Hematopoietic multipotent progenitor cell treated with erythropoietin and hydrocortisone succinate and interleukin-3 and kit ligand, for 8 days (in vitro differentiated cells): ENCODE measurements at regions not wholly inside any gene's neighbourhood (a gene's known extent, or its start where the extent isn't known, plus 50 kb on each side); places are given as distances from the start of the nearest gene placed in this dataset.
"Not testable (repeated sequence)": the region's sequence is repeated elsewhere in the genome, so short reads cannot be mapped to it uniquely, and the experiment has no call there.

Experiments
- DNase-seq: peaks from one replicate; pipeline ENCODE4 v3.0.0-alpha.2; 2015

DNA sequence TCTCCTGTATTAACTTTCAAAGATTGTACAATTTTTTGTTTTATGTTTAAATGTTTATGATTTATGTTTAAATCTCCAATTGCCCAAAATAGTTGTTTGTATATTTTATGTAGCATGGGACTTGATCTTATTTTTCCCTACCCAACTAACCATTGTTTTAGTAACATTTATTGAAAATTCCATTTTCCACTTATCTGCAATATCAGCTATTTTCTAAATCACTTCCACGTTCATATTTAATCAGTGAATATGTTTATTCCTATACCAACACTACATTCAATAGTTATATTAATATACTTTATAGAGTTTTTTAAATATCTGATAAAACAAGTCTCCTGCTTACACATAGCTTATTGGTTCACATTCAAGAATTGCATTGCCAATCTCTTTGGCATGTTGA lies 532.2 kb downstream of the CHSY3 start:
- no peak for DNase-seq

DNA sequence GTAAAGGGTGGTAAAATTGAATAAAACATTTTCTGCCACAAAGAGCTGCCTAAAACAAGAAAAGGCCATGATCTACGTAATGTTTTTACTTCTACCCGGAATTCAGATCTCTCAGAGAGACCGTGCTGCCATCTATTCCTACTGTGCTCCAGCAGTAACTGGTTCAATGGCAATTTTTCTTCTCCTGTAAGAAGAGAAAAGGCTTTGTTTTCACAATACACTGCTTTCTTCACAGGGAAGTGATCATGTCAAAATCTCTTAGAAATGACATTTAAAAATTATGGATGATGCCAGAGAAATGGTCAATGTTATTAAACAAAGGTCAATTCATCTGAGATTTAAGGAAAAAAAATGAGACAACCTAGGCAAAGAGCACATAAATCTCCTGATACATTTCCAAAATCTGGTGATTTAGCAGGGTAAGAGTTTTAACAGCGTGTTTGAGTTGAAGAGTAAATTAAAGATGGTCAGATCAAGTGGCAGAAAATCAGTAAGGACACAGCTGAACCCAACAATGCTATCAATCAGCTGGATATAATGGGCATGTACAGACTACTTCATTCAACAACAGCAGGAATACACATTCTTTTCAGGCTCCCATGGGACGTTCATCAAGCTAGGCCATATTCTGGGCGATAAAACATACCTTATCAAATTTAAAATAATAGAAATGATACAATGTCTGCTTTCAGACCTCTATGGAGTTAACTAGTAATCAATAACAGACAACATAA lies 523.1 kb downstream of the CHSY3 start:
- DNase-seq: no peak

DNA sequence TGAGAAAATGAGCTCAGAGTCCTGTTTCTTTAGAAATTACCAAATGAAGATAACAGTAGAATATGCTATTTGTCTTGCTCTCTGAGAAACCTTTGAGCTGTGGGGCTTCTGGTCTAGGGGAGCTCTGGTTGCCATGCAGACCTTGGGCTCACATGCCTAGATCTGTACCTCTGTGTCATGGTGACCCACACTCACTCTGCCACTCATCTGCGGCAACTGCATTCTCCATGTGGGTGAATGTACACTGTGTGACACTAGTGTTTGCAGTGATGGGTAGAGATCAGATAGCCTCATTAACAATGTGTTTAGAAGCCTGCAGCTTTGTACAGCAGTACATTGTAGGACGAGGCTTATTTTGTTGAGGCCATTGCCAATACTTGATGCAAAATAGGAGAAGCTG lies 521.2 kb downstream of the CHSY3 start:
- no peak for DNase-seq

DNA sequence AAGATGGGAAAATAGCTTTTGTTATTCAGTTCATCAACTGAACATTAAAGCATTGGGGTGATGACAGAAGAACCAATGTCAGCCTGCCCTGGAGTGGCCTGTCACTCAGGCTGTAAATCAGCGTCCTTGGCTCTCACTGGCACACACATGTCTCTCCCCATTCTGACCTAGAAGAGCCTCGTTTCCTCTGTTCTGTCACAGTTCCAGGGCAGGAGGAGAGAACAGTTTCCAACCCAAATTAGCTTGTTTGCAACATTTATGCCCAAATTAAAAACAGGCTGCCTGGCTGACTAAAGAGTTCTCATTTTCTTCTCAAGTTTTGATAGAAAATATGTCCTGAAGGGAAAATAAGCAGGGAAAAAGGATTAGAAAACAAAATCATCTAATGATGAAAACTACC lies 520.1 kb downstream of the CHSY3 start:
- no peak for DNase-seq

DNA sequence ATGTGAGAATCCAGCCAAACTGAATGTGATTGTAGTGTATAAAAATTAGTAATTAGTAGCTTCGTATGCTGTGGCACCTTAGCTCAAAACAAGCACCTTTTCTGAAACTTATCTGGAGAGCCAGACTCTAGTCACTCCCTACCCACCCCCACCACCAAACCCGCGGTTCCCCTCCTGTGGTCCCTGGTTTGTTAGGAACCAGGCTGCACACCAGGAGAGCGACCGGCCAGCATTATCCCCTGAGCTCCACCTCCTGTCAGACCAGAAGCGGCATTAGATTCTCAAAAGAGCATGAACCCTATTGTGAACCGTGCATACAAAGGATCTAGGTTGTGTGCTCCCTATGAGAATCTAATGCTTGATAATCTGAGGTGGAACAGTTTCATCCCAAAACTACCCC lies 498.6 kb downstream of the CHSY3 start:
- no peak for DNase-seq

DNA sequence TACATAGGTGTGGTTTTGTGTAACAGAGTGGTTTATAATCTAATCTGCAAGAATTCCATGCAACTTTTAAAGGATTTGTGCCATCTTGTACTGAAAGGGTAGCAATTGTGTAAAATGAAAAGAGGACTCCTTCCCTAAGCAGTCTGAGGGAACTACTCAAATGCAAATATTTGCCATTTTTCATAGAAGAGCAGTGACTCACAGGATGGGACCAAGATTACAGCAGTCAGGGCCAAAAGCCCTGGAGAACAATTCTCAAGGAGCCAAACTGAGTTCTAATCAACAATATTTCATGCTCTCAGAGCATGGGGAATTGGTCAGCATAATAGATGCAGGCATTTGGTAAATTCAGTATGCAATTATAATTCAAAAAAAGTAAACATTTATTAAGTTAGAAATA lies 495.8 kb downstream of the CHSY3 start:
- DNase-seq: no peak

DNA sequence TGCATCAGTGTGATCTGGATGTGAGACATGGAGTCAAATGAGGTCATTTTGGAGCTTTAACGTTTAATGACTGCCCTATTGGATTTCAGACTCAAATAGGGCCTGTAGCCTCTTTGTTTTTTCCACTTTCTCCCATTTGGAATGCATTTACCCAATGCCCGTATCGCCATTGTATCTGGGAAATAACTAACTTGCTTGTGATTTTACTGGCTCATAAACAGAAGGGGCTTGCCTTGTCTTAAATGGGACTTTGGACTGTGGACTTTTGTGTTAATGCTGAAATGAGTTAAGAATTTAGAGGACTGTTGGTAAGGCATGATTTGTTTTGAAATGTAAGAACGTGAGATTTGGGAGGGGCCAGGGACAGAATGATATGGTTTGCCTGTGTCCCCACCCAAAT lies 494.6 kb downstream of the CHSY3 start:
- DNase-seq: no peak

DNA sequence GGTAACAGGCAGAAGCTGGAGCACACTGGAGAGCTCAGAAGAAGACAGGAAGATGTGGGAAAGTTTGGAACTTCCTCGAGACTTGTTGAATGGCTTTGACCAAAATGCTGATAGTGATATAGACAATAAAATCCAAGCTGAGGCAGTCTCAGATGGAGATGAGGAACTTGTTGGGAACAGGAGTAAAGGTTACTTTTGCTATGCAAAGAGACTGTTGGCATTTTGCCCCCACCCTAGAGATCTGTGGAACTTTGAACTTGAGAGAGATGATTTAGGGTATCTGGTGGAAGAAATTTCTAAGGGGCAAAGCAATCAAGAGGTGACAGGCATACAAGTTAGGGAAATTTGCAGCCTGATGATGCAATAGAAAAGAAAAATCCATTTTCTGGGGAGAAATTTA lies 493.5 kb downstream of the CHSY3 start:
- DNase-seq: not testable (repeated sequence)

DNA sequence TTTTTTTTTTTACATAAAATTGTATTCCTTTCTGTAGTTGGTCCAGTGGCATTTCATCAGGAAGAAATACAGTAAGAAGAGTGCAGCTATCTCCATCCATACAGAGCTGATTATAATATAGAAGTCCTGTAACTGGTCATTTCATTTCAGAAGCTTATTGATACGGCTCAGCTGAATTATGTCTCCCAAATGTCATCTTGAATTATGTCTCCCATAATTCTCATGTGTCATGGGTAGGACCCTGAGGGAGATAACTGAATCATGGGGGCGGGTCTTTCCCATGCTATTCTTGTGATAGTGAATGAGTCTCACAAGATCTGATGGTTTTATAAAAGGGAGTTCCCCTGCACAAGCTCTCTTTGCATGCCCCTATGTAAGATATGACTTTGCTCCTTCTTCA lies 492.9 kb downstream of the CHSY3 start:
- DNase-seq: no peak

DNA sequence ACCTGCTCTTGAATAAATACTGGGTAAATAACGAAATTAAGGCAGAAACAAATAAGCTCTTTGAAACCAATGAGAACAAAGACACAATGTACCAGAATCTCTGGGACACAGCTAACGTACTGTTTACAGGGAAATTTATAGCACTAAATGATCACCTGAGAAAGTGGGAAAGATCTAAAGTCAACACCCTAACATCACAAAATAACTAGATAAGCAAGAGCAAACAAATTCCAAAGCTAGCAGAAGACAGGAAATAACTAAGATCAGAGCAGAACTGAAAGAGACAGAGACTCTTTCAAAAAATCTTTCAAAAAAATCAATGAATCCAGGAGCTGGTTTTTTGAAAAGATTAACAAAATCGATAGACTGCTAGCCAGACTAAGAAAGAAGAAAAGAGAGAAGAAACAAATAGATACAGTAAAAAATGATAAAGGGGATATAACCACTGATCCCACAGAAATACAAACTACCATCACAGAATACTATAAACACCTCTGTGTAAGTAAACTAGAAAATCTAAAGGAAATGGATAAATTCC lies 487.5 kb downstream of the CHSY3 start:
- not testable (repeated sequence) for DNase-seq

DNA sequence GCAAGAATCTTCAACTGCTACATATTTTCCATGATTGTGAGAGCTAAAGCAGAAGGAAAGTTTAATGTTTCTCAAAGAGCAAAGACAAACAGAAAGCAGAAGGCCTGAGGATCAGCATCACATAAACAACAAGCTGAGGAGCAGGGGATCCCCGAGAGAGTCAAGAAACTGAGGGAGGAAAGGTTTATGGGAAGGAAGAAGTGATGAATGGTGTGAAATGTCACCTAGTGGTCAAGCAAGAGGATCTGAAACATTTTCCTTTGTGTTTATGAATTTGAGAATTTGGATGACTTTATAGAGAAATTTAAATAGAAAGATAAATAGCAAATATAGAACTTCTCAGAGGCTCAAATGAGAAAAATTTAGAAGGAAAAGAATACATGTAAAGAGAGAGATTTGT lies 481.9 kb downstream of the CHSY3 start:
- no peak for DNase-seq

DNA sequence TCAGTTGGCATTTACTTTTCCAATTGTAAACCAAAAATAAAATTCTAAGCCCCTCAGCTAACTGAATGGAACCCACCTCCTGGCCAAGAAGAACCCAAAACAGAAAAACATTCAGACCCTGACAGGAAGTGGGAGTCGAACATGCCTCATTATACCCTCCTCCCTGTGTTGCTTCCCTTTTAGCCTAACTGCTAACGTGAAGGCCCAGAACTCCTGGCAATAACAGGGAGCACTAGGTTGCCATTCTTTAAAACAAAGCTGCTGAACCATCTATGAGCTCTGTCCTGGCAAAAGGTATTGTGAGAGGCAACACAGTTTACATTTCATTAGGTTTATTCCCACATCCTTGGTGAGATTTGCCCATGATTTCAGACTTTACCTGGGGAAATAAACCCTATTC lies 481.4 kb downstream of the CHSY3 start:
- DNase-seq: no peak

DNA sequence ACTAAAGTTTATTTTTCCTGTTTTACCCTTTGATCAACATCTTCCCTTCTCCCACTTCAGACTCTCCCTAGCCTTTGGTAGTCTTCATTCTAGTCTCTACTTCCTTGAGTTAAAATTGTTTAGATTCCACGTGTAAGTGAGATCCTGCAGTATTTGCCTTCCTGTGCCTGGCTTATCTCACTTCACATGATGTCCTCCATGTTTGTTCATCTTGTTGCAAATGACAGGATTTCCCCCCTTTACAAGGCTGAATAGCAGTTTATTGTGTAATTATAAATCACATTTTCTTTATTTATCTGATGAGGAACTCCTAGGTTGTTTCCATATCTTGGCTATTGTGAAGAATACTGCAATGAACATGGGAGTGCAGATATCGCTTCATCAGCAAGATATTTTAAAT lies 461.7 kb downstream of the CHSY3 start:
- no peak for DNase-seq

DNA sequence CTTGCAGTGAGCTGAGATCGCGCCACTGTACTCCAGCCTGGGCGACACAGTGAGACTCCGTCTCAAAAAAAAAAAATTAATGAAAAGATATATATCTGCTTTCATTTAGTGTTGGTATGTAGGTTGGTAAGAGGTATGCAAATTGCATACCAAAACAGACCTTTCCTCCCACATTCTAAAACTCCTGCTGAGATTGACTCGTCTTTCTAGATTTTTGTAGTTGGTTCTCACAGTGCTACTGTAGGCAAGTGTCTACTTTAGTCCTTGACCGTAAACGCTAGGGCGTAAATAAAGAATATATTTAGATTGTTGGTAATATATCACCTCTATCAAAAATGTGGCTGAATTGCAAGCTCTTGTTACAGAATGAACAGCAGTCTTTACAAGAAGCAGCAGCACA lies 445.9 kb downstream of the CHSY3 start:
- DNase-seq: no peak

DNA sequence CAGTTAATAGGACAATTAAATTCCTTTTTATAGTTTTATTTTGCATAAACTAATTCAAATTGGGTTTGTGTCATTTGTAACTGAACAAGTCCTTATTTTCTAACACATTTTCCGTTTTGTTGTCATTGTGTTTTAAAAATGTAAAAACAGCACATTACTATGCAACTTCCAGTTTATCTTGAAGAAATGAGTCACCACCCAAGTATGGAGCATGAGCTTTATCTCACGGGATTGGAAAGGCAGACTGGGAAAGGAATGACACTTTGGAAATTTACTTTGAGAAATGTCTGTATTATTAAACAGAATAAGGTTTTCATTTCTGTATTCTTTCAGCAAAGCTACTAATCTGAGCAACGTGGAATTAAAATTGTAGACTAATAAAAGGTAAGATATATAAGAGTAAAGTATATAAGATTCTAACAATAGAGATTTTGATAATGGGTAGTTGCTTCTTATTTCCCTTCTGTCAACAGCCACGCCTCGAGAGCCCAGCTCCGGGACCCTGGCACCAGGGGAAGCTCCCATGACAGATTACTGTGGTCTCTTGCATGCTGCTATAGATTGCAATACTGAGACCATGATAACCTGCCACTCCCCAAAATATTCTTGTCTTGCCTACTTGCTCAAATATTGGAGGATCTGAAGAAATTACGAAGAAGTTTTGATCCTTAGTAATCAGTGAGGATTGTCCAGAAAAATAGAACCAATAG lies 433.1 kb downstream of the CHSY3 start:
- DNase-seq: no peak

DNA sequence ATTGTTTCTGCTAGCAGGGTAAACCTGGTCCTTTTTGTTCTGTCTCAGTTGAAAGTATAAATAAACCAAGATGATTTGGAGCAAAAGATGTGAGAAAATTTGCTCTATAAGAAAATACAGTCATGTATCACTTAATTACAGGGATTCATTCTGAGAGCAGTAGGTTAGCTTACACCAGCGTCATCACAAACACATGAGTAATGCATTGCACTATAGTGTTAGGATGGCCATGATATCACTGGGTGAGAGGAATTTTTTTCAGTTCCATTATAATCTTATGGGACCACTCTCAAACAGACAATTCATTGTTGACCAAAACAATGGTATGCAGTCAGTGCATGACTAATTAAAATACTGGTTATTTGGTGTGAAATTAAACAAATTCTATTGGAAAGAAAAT lies 430.9 kb downstream of the CHSY3 start:
- DNase-seq: no peak

DNA sequence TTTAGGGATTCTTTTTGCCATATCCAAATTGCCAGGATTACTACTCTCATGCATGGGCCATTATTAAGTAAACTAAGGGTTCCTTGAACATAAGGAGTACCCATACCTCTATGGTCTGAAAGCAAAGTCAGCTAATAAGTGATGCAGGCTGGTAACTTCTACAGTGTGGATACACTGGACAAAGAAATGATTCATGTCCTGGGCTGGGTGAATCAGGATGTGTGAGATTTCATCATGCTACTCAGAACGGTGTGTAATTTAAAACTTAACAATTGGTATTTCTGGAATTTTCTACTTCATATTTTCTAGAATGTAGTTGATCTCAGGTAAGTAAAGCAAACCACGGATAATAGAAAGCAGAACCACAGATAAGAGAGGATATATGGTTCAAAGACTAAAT lies 428.8 kb downstream of the CHSY3 start:
- DNase-seq: no peak

DNA sequence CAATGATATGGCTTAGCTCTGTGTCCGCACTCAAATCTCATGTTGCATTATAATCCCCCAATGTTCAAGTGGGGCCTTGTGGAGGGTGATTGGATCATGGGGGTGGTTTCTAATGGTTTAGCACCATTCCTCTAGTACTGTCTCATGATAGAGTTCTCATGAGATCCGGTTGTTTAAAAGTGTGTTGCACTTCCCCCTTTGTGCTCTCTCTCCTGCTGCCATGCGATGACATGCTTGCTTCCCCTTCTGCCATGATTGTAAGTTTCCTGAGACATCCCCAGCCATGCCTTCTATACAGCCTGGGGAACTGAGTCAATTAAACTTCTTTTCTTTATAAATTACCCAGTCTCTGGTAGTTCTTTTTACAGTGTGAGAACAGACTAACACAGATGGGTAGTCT lies 427.1 kb downstream of the CHSY3 start:
- DNase-seq: no peak

DNA sequence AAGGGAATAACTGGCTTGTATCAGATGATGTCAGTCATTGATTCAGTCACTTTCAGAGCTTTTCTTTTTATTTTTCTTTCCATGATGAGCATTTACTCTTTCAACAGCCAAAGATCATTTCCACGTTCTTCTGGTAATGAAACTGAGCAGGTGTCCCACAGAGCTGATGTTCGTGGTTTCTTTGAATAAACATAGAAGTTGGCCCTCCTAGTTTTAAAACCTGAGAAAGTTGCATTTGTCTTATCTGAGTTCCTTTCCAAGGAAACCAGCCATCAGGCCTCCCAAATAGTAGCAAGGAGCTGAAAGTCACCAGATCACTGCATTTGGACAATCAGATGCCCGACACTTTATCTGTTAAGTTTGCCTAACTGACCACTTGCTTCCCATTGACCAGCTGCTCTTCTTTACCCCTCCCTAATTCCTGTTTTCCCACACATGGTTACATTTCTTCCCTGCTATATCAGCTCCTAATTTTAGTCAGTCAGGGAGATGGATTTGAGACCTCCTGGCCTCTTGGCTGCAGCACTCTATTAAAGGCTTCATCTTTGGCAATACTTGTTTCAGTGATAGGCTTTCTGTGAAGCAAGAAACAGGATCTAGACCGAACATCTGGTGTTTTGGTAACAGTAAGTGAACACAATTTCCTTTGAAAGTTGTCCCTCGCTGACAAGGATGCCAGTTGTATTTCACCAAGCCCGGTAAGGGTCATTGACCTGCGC lies 420.8 kb downstream of the CHSY3 start:
- DNase-seq: no peak

DNA sequence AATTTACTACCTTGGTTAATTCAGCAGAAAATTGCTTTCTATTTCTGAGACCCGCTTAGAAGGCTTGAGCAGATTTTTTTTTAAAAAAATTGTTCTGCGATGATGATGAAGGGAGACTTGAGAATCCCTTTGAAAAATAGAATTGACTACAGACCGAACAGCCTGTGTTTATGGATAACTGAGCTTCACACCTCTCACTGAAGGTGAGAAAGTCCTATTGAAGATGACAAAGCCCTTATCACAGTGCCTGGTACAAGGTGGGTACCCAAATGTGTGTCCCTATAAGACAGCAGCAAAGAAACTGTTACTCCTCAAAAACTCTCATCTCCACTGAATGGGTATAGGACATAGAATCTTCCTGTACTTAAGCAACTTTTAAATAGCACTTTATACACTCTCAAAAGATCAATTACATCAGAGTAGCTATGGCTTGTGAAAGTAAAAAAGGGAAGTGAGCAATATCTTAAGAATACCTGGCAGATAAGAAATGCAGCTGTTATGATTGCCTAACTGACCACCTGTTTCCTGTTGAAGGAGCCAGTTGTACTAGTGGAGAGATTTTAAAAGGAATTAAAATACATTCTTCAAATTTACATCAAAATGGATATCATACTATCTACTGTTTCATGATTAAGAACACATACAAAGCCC lies 419.7 kb downstream of the CHSY3 start:
- peak; percentile 9 for DNase-seq

DNA sequence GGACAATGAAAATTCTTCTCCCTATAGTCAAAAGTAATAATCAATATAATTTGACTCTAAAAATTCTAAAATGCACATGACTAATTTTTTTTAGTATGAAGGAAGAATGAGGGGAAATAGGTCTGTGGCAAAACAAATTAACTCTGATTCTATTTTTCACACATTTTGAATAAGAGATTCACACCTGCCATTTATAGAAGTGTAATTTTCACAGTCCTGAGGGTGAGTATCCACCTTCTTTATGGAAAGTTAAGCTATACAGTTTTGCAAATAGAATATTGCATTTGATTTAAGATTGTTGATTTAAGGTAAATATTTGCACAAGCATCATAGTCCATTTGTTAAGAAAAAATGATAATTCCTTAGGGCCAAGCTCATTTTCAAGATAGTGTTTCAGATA lies 417.7 kb downstream of the CHSY3 start:
- DNase-seq: no peak

DNA sequence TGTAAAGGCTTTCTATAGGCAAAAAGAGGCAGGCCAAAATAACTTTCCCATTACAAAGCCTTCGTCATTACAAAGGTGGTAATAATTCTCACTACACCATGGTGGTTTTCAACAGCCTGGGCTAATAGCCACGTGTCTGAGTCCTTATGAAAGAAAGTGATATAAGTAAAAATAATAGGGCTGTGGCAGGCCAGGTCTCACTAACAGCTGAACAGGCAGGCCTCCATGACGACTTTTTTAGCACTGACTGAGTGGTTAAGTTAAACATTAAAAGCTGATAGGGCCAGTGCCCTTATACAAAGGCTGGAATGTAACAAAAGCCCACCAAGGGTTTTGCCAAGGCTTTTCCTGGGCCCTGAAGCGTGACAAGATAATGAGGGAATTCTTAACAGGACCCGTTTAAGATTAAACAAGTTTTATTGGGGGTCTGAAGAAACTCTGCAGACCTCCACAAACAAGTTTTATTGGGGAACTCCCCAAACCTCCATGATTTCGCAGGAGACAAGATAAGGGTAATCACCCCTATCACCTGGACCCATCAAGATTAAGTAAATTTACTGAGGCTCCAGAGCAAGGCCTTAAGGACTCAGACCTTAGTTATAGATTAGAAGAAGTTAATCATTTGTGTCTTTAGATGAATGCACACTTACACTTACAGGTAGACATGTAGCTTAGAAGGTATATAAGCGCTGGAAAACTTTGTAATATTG lies 412.9 kb downstream of the CHSY3 start:
- no peak for DNase-seq

DNA sequence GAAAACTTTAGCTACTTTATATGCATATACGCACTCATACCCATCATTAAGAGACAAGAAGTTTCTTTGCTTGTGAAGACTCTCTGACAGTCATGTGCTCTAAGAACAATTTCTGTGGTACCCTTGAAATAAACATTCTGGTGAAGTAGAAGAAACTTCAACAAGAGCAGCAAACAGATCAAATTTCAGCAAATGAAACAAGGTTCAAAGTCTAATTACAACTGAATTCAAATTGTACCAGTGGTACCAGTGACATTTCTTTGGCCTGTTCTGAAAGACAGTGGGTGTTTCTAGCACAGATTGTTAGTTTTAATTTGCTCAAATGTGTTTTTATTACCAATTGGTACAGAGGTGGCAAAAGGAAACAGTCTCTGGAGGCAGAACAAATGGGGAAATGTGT lies 391.0 kb downstream of the CHSY3 start:
- no peak for DNase-seq
